AG10803 (cell line): ENCODE measurements at regions not wholly inside any gene's neighbourhood (a gene's known extent, or its start where the extent isn't known, plus 50 kb on each side); places are given as distances from the start of the nearest gene placed in this dataset.

Source experiments
- DNase-seq: peaks from one replicate; pipeline ENCODE4 v3.0.0; 2010; ENCODE audit warnings: low read depth
- H3K4me3 ChIP-seq: 2 replicates; pipeline ENCODE4 v1.5.1; 2011; ENCODE audit warnings: mild to moderate bottlenecking, low read length, control low read depth
- TF ChIP-seq, protein P1 (sequence below): conservative IDR thresholded peaks from 2 replicates; pipeline ENCODE4 v1.5.1; 2011; ENCODE audit warnings: mild to moderate bottlenecking, low read length, control low read depth, inconsistent platforms

DNA sequence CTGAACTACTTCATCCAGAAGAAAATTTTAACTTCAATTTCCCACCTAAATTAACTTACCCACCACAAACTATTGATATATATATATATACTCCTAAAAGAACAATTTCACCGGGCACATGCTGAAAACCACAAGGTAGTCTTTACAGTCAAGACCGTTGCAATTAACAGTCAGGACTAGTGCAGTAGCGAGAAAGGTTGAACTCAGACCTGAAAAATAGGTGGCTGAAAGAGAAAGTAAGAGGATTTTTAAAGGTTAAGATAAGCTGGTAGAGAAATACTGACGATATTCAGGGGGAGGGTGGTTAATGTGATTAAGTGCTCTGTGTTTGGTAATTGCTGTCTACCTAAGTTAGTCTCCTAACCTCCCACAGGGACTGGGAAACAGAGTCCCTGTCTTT, 1153.5 kb upstream of the TMPRSS15 start:
- no peak overlapping the region for H3K4me3 ChIP-seq
- DNase-seq = no peak
- TF ChIP-seq, protein P1, sequence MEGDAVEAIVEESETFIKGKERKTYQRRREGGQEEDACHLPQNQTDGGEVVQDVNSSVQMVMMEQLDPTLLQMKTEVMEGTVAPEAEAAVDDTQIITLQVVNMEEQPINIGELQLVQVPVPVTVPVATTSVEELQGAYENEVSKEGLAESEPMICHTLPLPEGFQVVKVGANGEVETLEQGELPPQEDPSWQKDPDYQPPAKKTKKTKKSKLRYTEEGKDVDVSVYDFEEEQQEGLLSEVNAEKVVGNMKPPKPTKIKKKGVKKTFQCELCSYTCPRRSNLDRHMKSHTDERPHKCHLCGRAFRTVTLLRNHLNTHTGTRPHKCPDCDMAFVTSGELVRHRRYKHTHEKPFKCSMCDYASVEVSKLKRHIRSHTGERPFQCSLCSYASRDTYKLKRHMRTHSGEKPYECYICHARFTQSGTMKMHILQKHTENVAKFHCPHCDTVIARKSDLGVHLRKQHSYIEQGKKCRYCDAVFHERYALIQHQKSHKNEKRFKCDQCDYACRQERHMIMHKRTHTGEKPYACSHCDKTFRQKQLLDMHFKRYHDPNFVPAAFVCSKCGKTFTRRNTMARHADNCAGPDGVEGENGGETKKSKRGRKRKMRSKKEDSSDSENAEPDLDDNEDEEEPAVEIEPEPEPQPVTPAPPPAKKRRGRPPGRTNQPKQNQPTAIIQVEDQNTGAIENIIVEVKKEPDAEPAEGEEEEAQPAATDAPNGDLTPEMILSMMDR = no peak

DNA sequence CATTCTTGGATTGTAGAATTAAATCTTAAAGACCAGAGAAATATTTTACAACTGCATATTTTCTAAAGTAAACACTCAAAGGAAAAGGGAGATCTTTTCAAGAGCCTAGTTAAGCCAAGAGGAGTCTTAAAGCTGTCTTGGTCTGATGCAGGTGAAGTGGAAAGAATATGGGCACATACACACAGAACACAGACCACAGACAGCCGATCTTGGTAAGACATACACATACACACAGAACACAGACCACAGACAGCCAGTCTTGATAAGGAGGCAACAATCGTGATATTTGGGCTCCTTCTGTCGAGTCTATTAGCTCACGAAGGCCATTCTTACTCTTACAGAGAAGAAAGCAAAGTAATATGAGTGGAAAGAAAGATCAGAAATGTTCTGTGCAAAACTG, 1153.9 kb upstream of the TMPRSS15 start:
- DNase-seq = no peak
- TF ChIP-seq, protein P1 = no peak

DNA sequence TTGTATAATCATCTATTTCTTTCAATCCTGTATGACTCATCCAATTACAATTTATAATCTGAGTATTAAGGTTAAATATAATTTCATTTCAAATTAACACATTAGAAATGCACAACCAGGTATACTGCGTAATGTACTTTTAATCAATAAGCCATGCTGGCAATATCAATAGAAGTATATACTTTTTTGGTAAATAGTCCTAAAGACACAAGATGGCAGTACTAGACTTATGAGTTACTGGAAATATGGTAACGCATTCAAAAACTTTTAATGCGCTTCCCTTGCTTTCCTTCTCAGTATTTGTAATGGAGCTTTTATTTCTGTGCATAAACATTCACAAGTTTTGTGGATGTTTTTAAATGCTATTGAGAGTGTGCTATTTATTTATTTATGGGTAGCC, 1162.0 kb upstream of the TMPRSS15 start:
- TF ChIP-seq, protein P1 = no peak
- DNase-seq = no peak
- no peak overlapping the region for H3K4me3 ChIP-seq

More for the DNA sequence above, 1153.9 kb upstream of the TMPRSS15 start:
- H3K4me3 ChIP-seq = no peak overlapping the region

DNA sequence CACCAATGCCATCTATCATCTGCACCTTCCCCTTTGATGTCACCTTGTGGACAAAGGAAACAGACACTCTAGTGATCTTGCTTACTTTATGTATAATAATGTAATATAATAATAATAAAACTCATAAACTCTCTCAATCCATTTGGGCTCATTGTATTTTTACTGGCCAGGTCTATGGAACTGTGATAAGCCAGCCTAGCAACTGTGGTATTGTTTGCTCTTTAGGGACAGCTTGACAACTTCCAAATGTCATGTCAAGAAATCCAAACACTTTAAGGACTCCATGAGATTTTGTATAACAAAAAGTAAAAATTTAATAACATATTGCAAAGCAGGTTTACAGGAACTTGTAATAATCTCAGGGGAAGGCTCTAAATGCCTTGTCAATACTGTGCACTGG, 1163.4 kb upstream of the TMPRSS15 start:
- DNase-seq = no peak
- H3K4me3 ChIP-seq = no peak overlapping the region
- TF ChIP-seq, protein P1 = no peak

- TF ChIP-seq, protein P1 = no peak
- H3K4me3 ChIP-seq = no peak overlapping the region
- DNase-seq = no peak
These were observed 1173.8 kb upstream of the TMPRSS15 start for GRCh38 chr21:19577381-19577780.

DNA sequence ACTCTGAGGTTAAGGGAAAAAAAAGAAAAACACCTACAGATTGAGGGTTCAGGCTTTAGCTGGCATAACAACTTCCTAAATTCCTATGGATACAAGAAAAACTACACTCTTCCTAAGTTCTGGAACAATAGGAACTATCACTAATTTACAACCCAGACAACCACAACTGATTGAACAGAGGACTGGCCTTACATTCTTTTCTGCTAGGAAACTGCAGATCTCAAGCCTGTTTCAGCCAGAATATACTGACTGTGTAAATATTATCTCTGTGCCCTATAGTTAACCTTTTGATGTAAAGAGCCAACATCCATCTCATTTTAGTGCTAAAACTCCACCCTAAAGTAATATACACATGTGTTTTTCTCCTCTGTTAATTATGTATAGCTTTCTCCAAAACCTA, 1186.5 kb upstream of the TMPRSS15 start:
- TF ChIP-seq, protein P1 = no peak
- DNase-seq = no peak
- H3K4me3 ChIP-seq = no peak overlapping the region

DNA sequence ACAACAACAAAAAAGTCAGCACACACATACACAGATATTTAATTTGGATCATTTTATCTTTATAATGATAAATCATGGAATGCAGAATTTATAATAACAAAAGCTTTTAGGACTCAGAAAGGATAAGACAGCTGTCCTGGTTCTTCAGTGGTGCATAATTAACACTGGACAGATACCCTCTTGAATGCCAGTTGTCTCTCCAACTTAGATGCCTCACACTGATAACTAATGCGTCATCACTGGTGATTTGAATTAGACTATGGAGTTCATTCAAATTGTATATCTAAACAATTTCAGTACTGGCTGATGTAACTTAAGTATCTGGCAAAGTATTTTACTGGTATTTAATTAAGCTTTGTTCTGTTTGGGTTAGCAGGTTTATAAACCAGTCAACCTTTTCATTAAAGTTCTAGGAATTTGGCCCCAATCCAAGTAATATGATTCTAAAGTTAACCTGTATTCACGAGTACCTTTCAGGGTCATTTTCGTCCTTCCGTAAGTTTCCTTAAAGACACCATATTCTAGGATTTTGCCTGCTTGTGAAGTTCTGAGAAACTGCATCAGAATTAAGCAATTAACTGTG, 1199.5 kb upstream of the TMPRSS15 start:
- DNase-seq = no peak
- H3K4me3 ChIP-seq = no peak overlapping the region
- TF ChIP-seq, protein P1 = no peak
